ENCODE measurements at regions not wholly inside any gene's neighbourhood (a gene's known extent, or its start where the extent isn't known, plus 50 kb on each side); places are given as distances from the start of the nearest gene placed in this dataset.
A peak's percentile ranks its signal among the peaks of the same experiment; 100 is the strongest.

DNA sequence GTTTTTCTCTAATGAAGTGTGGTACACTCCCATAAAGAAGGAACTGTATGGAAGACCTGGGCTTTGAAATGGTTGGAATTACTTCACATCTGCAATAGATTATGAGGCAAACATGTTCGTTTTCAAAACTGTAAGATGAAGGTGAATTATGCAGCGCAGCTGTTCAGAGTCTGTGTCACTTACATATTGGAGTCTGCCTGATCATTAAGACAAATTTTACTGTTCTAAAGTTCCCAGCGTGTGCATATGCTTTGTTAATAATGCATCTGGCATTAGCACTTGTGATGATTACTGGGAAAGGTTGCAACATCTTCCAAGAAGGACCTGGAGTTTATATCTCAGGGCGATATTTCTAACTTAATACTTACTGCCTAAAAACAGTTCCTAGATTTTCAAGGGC, 255.2 kb upstream of the ZC3H12C start:
- H3K27me3 ChIP-seq (ENCODE audit: insufficient read depth, insufficient read length) = no peaks in the 10 kb centered on the region
- no peaks in the 10 kb centered on the region for H3K9me3 ChIP-seq (ENCODE audit: insufficient read depth, low read length)
- no peak overlapping the region for H3K4me3 ChIP-seq (ENCODE audit: insufficient read length, low read depth)
- H3K36me3 ChIP-seq (ENCODE audit: insufficient read depth, insufficient read length, low read length) = no peaks in the 10 kb centered on the region
- TF ChIP-seq ZNF274 (IDR thresholded peaks at IDR 0.05; ENCODE audit: low read depth, low read length) (no peak), YY1 (IDR thresholded peaks at IDR 0.05; ENCODE audit: insufficient read depth, insufficient read length) (no peak), SUZ12 (IDR thresholded peaks at IDR 0.05; ENCODE audit: extremely low read depth, insufficient read depth, insufficient read length) (no peak)
- H3K4me1 ChIP-seq (ENCODE audit: insufficient read depth, insufficient read length) = no peaks in the 10 kb centered on the region
- no peak for DNase-seq (ENCODE audit: low read depth, low spot score)
- no peak overlapping the region for H3K9ac ChIP-seq (ENCODE audit: insufficient read length, low read depth)

DNA sequence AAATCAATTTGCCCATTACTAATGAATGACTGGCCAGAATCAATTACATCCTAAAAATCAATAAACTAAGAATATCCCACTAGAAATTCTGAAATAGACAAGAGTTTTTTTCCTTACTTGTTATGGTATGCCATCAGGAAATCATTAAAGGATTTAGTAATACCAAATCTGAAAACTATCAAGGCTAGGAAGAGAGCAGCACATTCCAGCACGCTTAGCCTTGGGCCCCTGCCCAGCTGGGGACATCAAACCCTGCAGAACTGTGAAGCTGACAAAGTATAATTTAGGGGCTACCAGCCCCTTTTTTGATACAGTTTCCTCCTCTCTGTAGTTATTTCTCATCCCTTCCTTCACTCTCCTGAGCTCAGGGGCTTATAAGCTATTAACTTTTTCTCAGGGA, 247.8 kb upstream of the ZC3H12C start:
- no peak overlapping the region for H3K9ac ChIP-seq (ENCODE audit: insufficient read length, low read depth)
- no peak for DNase-seq (ENCODE audit: low read depth, low spot score)
- H3K36me3 ChIP-seq (ENCODE audit: insufficient read depth, insufficient read length, low read length) = no peaks in the 10 kb centered on the region
- H3K27me3 ChIP-seq (ENCODE audit: insufficient read depth, insufficient read length) = no peaks in the 10 kb centered on the region
- TF ChIP-seq SUZ12 (IDR thresholded peaks at IDR 0.05; ENCODE audit: extremely low read depth, insufficient read depth, insufficient read length) (no peak), ZNF274 (IDR thresholded peaks at IDR 0.05; ENCODE audit: low read depth, low read length) (no peak), YY1 (IDR thresholded peaks at IDR 0.05; ENCODE audit: insufficient read depth, insufficient read length) (no peak)
- H3K9me3 ChIP-seq (ENCODE audit: insufficient read depth, low read length) = no peaks in the 10 kb centered on the region
- H3K4me1 ChIP-seq (ENCODE audit: insufficient read depth, insufficient read length) = no peaks in the 10 kb centered on the region
- H3K4me3 ChIP-seq (ENCODE audit: insufficient read length, low read depth) = no peak overlapping the region

- DNase-seq (ENCODE audit: low read depth, low spot score) = no peak
- H3K4me1 ChIP-seq (ENCODE audit: insufficient read depth, insufficient read length) = no peaks in the 10 kb centered on the region
- TF ChIP-seq ZNF274 (IDR thresholded peaks at IDR 0.05; ENCODE audit: low read depth, low read length) = no peak
- TF ChIP-seq SUZ12 (IDR thresholded peaks at IDR 0.05; ENCODE audit: extremely low read depth, insufficient read depth, insufficient read length) = no peak
- no peak for TF ChIP-seq YY1 (IDR thresholded peaks at IDR 0.05; ENCODE audit: insufficient read depth, insufficient read length)
Measured at GRCh38 chr11:109847621-109848020, 245.6 kb upstream of the ZC3H12C start.

GRCh38 chr11:109849051-109849450, 244.1 kb upstream of the ZC3H12C start:
- TF ChIP-seq YY1 (IDR thresholded peaks at IDR 0.05; ENCODE audit: insufficient read depth, insufficient read length) (no peak), SUZ12 (IDR thresholded peaks at IDR 0.05; ENCODE audit: extremely low read depth, insufficient read depth, insufficient read length) (no peak), ZNF274 (IDR thresholded peaks at IDR 0.05; ENCODE audit: low read depth, low read length) (no peak)
- no peaks in the 10 kb centered on the region for H3K4me1 ChIP-seq (ENCODE audit: insufficient read depth, insufficient read length)
- no peak overlapping the region for H3K4me3 ChIP-seq (ENCODE audit: insufficient read length, low read depth)
- H3K9ac ChIP-seq (ENCODE audit: insufficient read length, low read depth) = no peak overlapping the region
- no peaks in the 10 kb centered on the region for H3K36me3 ChIP-seq (ENCODE audit: insufficient read depth, insufficient read length, low read length)
- H3K9me3 ChIP-seq (ENCODE audit: insufficient read depth, low read length) = no peaks in the 10 kb centered on the region
- DNase-seq (ENCODE audit: low read depth, low spot score) = no peak
- no peaks in the 10 kb centered on the region for H3K27me3 ChIP-seq (ENCODE audit: insufficient read depth, insufficient read length)

More at GRCh38 chr11:109847621-109848020, 245.6 kb upstream of the ZC3H12C start:
- Histone ChIP-seq H3K27me3 (ENCODE audit: insufficient read depth, insufficient read length) (no peaks in the 10 kb centered on the region), H3K36me3 (ENCODE audit: insufficient read depth, insufficient read length, low read length) (no peaks in the 10 kb centered on the region), H3K9me3 (ENCODE audit: insufficient read depth, low read length) (no peaks in the 10 kb centered on the region), H3K9ac (ENCODE audit: insufficient read length, low read depth) (no peak overlapping the region), H3K4me3 (ENCODE audit: insufficient read length, low read depth) (no peak overlapping the region)

DNA sequence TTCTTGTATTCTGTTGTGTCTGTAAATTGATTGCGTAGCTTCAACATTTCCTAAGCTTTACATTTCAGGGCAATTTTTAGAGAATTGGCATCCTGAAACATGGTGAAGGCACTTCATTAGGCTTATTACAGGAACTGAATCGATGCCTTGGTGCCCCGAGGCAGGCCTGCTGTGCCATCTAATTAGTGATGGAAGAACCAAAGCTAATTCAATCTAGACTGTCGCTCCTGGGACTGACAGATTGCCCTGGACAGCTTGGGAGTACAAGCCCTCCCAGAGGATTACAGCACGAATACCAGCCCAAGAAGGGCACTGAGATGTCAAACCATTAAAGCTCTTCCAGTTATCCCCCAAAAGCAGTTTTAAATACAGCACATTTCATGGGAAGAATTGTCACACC, 243.2 kb upstream of the ZC3H12C start:
- H3K4me1 ChIP-seq (ENCODE audit: insufficient read depth, insufficient read length) = no peaks in the 10 kb centered on the region
- no peak overlapping the region for H3K4me3 ChIP-seq (ENCODE audit: insufficient read length, low read depth)
- no peaks in the 10 kb centered on the region for H3K36me3 ChIP-seq (ENCODE audit: insufficient read depth, insufficient read length, low read length)
- H3K9me3 ChIP-seq (ENCODE audit: insufficient read depth, low read length) = no peaks in the 10 kb centered on the region
- DNase-seq (ENCODE audit: low read depth, low spot score) = no peak
- TF ChIP-seq ZNF274 (IDR thresholded peaks at IDR 0.05; ENCODE audit: low read depth, low read length) = no peak
- no peak for TF ChIP-seq YY1 (IDR thresholded peaks at IDR 0.05; ENCODE audit: insufficient read depth, insufficient read length)
- TF ChIP-seq SUZ12 (IDR thresholded peaks at IDR 0.05; ENCODE audit: extremely low read depth, insufficient read depth, insufficient read length) = no peak
- H3K9ac ChIP-seq (ENCODE audit: insufficient read length, low read depth) = no peak overlapping the region
- no peaks in the 10 kb centered on the region for H3K27me3 ChIP-seq (ENCODE audit: insufficient read depth, insufficient read length)

GRCh38 chr11:109851780-109852390, 241.3 kb upstream of the ZC3H12C start:
- H3K9me3 ChIP-seq (ENCODE audit: insufficient read depth, low read length) = no peaks in the 10 kb centered on the region
- no peak for TF ChIP-seq YY1 (IDR thresholded peaks at IDR 0.05; ENCODE audit: insufficient read depth, insufficient read length)
- TF ChIP-seq ZNF274 (IDR thresholded peaks at IDR 0.05; ENCODE audit: low read depth, low read length) = no peak
- TF ChIP-seq SUZ12 (IDR thresholded peaks at IDR 0.05; ENCODE audit: extremely low read depth, insufficient read depth, insufficient read length) = no peak
- H3K4me1 ChIP-seq (ENCODE audit: insufficient read depth, insufficient read length) = no peaks in the 10 kb centered on the region
- no peaks in the 10 kb centered on the region for H3K27me3 ChIP-seq (ENCODE audit: insufficient read depth, insufficient read length)
- no peak overlapping the region for H3K4me3 ChIP-seq (ENCODE audit: insufficient read length, low read depth)
- DNase-seq (ENCODE audit: low read depth, low spot score) = no peak
- no peaks in the 10 kb centered on the region for H3K36me3 ChIP-seq (ENCODE audit: insufficient read depth, insufficient read length, low read length)
- no peak overlapping the region for H3K9ac ChIP-seq (ENCODE audit: insufficient read length, low read depth)

GRCh38 chr11:109853156-109853776, 239.9 kb upstream of the ZC3H12C start:
- no peak for TF ChIP-seq YY1 (IDR thresholded peaks at IDR 0.05; ENCODE audit: insufficient read depth, insufficient read length)
- no peak for TF ChIP-seq ZNF274 (IDR thresholded peaks at IDR 0.05; ENCODE audit: low read depth, low read length)
- no peak for TF ChIP-seq SUZ12 (IDR thresholded peaks at IDR 0.05; ENCODE audit: extremely low read depth, insufficient read depth, insufficient read length)
- H3K9ac ChIP-seq (ENCODE audit: insufficient read length, low read depth) = no peak overlapping the region
- peak; percentile 47 for DNase-seq (ENCODE audit: low read depth, low spot score)

More at GRCh38 chr11:109853156-109853776, 239.9 kb upstream of the ZC3H12C start:
- Histone ChIP-seq H3K9me3 (ENCODE audit: insufficient read depth, low read length) (no peaks in the 10 kb centered on the region), H3K36me3 (ENCODE audit: insufficient read depth, insufficient read length, low read length) (no peaks in the 10 kb centered on the region), H3K27me3 (ENCODE audit: insufficient read depth, insufficient read length) (no peaks in the 10 kb centered on the region), H3K4me1 (ENCODE audit: insufficient read depth, insufficient read length) (no peaks in the 10 kb centered on the region), H3K4me3 (ENCODE audit: insufficient read length, low read depth) (no peak overlapping the region)

Data from NT2/D1 (cell line).